Endodermal cell (in vitro differentiated cells): ENCODE measurements at regions not wholly inside any gene's neighbourhood (a gene's known extent, or its start where the extent isn't known, plus 50 kb on each side); places are given as distances from the start of the nearest gene placed in this dataset.

Experiments used
- DNase-seq: peaks from one replicate; pipeline ENCODE4 v3.0.0-alpha.2; 2017
- H3K27ac ChIP-seq: 2 replicates; pipeline ENCODE4 v1.5.1; 2013; ENCODE audit warnings: mild to moderate bottlenecking, low read depth, low read length, moderate library complexity
- H3K27me3 ChIP-seq: 2 replicates; pipeline ENCODE4 v1.6.1; 2013; ENCODE audit warnings: mild to moderate bottlenecking, low read length, moderate library complexity; ENCODE audit not compliant: insufficient read depth, control insufficient read depth, poor library complexity, severe bottlenecking
- H3K36me3 ChIP-seq: 2 replicates; pipeline ENCODE4 v1.7.0; 2013; ENCODE audit warnings: mild to moderate bottlenecking, low read length, moderate library complexity; ENCODE audit not compliant: control insufficient read depth, insufficient read depth
- H3K4me1 ChIP-seq: one replicate; pipeline ENCODE4 v1.7.0; 2013; ENCODE audit warnings: low read length; ENCODE audit not compliant: control insufficient read depth, insufficient read depth
- H3K4me3 ChIP-seq: 2 replicates; pipeline ENCODE4 v1.5.1; 2013; ENCODE audit warnings: mild to moderate bottlenecking, low read length, moderate library complexity
- H3K9ac ChIP-seq: 2 replicates; pipeline ENCODE4 v1.6.1; 2013; ENCODE audit warnings: mild to moderate bottlenecking, low read length, moderate library complexity; ENCODE audit not compliant: poor library complexity, severe bottlenecking; ENCODE audit errors: extremely low read depth
- H3K9me3 ChIP-seq: 2 replicates; pipeline ENCODE4 v1.6.1; 2013; ENCODE audit warnings: mild to moderate bottlenecking, low read length, moderate library complexity; ENCODE audit not compliant: control insufficient read depth
- H3K27ac Mint-ChIP-seq: 2 replicates; pipeline ENCODE4 v1.8.0; 2020; ENCODE audit warnings: mixed read lengths
- H3K27me3 Mint-ChIP-seq: 2 replicates; pipeline ENCODE4 v1.8.0; 2021; ENCODE audit warnings: mild to moderate bottlenecking, mixed read lengths; ENCODE audit not compliant: insufficient read depth
- H3K36me3 Mint-ChIP-seq: 2 replicates; pipeline ENCODE4 v1.8.0; 2020; ENCODE audit warnings: low read depth, mixed read lengths
- H3K4me1 Mint-ChIP-seq: 2 replicates; pipeline ENCODE4 v1.8.0; 2020; ENCODE audit warnings: mixed read lengths
- H3K4me3 Mint-ChIP-seq: 2 replicates; pipeline ENCODE4 v1.8.0; 2020; ENCODE audit warnings: mild to moderate bottlenecking, moderate library complexity, mixed read lengths
- H3K9me3 Mint-ChIP-seq: 2 replicates; pipeline ENCODE4 v1.8.0; 2020; ENCODE audit warnings: mild to moderate bottlenecking, mixed read lengths
- CTCF ChIP-seq: fragments of 200-600 bp; sonication (generic); conservative IDR thresholded peaks from 2 replicates; pipeline ENCODE4 v1.5.0; 2021; ENCODE audit warnings: antibody characterized with exemption, mild to moderate bottlenecking
- WGBS, 2 experiments: methylation state at CpG; one replicate each; pipeline versions ENCODE4 v1.1.5 to v1.1.7; 2013; ENCODE audit warnings: missing lambda C conversion rate in 2 of 2, mixed read lengths in 1 of 2; ENCODE audit not compliant: insufficient coverage in 1 of 2, insufficient read length in 1 of 2; 5-methylcytosine and 5-hydroxymethylcytosine counted together

GRCh38 chr20:40055711-40056110, 633.3 kb downstream of the MAFB start:
- no peak overlapping the region for H3K27ac Mint-ChIP-seq
- no peak overlapping the region for H3K4me3 Mint-ChIP-seq
- no peaks in the 10 kb centered on the region for H3K4me1 ChIP-seq
- no peaks in the 10 kb centered on the region for H3K27me3 Mint-ChIP-seq
- H3K36me3 ChIP-seq: no peaks in the 10 kb centered on the region
- peaks cover 20% of the 10 kb centered on the region for H3K9me3 Mint-ChIP-seq
- H3K36me3 Mint-ChIP-seq: peaks cover 19% of the 10 kb centered on the region
- peaks cover 6% of the 10 kb centered on the region for H3K9me3 ChIP-seq
- H3K27me3 ChIP-seq: no peaks in the 10 kb centered on the region
- no peak for TF ChIP-seq CTCF
- H3K4me1 Mint-ChIP-seq: no peaks in the 10 kb centered on the region
- no peak for DNase-seq
- no peak overlapping the region for H3K9ac ChIP-seq
- no peak overlapping the region for H3K4me3 ChIP-seq
- no peak overlapping the region for H3K27ac ChIP-seq

- Histone ChIP-seq H3K9me3 (no peaks in the 10 kb centered on the region), H3K4me1 (no peaks in the 10 kb centered on the region), H3K9ac (no peak overlapping the region), H3K4me3 (no peak overlapping the region), H3K36me3 (no peaks in the 10 kb centered on the region), H3K27me3 (no peaks in the 10 kb centered on the region), H3K27ac (no peak overlapping the region)
- peaks cover 6% of the 10 kb centered on the region for H3K36me3 Mint-ChIP-seq
- peaks cover 7% of the 10 kb centered on the region for H3K9me3 Mint-ChIP-seq
- WGBS, 2 experiments: 55 to 81% methylated on average over 1 to 4 of the region's 4 CpGs
- H3K4me1 Mint-ChIP-seq: no peaks in the 10 kb centered on the region
- no peak overlapping the region for H3K27ac Mint-ChIP-seq
- H3K4me3 Mint-ChIP-seq: no peak overlapping the region
- no peak for TF ChIP-seq CTCF
- no peaks in the 10 kb centered on the region for H3K27me3 Mint-ChIP-seq
- no peak for DNase-seq
Measured at GRCh38 chr20:40054311-40054710, 634.7 kb downstream of the MAFB start.

GRCh38 chr20:40050596-40050995, 638.4 kb downstream of the MAFB start:
- no peaks in the 10 kb centered on the region for H3K9me3 ChIP-seq
- no peak overlapping the region for H3K27ac ChIP-seq
- no peak overlapping the region for H3K4me3 ChIP-seq
- no peak overlapping the region for H3K9ac ChIP-seq
- Mint-ChIP-seq H3K27ac (no peak overlapping the region), H3K9me3 (no peaks in the 10 kb centered on the region), H3K4me1 (peaks cover 13% of the 10 kb centered on the region), H3K4me3 (no peak overlapping the region), H3K36me3 (peaks cover 2% of the 10 kb centered on the region), H3K27me3 (no peaks in the 10 kb centered on the region)
- H3K27me3 ChIP-seq: no peaks in the 10 kb centered on the region
- peaks cover 9% of the 10 kb centered on the region for H3K4me1 ChIP-seq
- no peaks in the 10 kb centered on the region for H3K36me3 ChIP-seq
- no peak for DNase-seq
- TF ChIP-seq CTCF: no peak
- WGBS, 2 experiments: 83 to 90% methylated on average over 2 of the region's 2 CpGs
